OCI-M2 (cell line): ENCODE measurements at regions not wholly inside any gene's neighbourhood (a gene's known extent, or its start where the extent isn't known, plus 50 kb on each side); places are given as distances from the start of the nearest gene placed in this dataset.
"Not testable (repeated sequence)": the region's sequence is repeated elsewhere in the genome, so short reads cannot be mapped to it uniquely, and the experiment has no call there.

Experiments
- DNase-seq: peaks from one replicate; lab custom pipeline; 2025; ENCODE audit not compliant: unreplicated experiment; lab: John Stamatoyannopoulos, UW

DNA sequence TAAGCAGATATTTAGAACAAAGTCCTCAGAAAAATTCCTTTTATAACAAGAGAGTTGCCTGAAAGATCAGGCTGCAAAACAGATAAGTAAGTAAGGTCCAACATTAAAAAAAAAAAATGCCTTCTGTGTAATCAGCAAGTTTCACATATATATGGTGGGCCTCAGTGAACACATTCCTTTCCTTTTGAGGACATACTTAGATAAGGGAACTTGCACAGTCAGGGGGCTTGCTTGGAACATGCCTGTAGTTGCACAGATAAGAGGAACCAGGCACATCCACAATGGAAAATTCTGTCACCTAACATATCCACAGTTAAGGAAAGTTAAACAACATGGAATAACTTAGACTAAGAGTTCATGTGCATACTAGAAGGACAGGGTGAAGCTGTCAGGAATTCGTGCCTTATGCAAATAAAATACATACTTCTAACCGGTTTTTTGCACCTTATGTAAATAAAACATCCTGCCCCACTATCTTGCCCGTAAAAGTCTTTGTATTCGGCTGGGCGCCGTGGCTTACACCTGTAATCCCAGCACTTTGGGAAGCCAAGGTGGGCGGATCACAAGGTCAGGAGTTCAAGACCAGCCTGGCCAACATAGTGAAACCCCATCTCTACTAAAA is 257.3 kb downstream of the ZNF33B start:
- no peak for DNase-seq

DNA sequence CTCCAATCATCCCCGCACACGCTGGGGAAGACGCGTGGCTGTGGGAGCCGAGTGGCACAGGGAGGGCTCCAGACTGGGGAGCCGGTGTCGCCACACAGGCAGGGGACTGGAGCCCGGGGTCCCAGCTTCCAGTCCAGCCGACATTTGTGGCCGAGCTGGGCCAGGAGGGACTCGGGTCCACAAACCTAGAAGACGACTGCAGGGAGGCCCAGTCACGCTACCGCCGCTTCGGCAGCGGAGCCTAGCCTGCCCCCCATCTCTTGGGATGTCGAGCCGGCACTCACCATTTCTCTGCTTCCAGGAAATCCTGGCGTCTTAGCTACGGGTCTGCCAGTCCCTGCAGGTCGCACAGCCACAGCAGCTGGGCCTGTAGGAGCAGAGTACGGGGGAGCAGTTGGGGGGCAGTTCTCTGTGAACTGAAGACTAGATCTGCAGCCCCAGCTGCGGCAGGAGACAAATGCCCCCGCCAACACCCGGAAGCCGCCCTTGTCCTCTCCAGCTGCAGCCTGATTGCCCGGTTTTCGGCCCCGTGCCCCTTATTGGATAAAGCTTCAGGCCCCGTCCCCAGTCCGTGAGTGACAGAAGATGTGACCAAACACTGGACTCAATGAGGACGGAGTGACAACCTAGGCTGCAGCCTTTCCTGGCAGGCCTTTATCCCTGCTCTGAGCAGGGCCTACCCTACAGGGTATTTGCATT is 270.7 kb downstream of the ZNF33B start:
- DNase-seq = peak; percentile 85

GRCh38 chr10:42351745-42352144 is 286.6 kb downstream of the ZNF33B start:
- no peak for DNase-seq

DNA sequence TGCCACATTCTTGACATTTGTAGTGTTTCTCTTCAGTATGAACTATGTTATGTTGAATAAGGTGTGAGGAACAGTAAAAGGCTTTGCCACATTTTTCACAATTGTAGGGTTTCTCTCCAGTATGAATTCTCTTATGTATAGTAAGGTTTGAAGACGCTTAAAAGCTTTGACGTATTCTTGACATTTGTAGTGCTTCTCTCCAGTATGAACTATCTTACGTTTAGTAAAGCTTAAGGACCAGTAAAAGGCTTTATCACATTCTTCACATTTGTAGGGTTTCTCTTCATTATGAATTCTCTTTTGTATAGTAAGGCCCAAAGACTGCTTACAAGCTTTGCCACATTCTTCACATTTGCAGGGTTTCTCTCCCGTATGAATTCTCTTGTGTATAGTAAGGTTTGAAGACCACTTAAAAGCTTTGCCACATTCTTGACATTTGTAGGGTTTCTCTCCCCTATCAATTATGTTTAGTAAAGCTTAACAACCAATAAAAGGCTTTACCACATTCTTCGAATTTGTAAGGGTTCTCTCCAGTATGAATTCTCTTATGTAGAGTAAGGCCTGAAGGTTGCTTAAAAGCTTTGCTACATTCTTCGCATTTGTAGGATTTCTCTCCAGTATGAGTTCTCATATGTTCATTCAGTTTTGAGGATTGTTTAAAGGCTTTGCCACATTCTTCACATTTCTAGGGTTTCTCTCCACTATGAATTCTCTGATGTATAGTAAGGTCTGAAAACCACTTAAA is 301.6 kb downstream of the ZNF33B start:
- not testable (repeated sequence) for DNase-seq

DNA sequence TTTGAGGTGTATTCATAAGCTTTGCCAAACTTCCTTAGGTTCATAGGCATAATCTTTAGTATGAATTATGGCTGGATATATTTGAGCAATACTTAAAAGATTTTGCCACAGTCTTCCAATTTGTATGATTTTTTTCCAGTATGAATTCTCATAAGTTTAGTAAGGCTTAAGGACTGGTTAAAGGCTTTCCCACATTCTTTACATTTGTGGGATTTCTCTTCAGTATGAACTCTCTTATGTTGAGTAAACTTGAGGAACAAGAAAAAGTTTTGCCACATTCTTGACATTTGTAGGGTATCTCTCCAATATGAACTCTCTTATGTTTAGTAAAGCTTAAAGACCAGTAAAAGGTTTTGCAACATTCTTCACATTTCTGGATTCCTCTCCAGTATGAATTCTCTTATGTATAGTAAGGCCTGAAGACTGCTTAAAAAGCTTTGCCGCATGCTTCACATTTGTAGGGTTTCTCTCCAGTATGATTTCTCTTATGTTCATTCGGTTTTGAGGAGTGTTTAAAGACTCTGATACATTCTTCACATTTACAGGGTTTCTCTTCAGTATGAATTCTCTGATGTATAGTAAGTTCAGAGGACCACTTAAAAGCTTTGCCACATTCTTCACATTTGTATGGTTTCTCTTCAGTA is 302.6 kb downstream of the ZNF33B start:
- DNase-seq = not testable (repeated sequence)

DNA sequence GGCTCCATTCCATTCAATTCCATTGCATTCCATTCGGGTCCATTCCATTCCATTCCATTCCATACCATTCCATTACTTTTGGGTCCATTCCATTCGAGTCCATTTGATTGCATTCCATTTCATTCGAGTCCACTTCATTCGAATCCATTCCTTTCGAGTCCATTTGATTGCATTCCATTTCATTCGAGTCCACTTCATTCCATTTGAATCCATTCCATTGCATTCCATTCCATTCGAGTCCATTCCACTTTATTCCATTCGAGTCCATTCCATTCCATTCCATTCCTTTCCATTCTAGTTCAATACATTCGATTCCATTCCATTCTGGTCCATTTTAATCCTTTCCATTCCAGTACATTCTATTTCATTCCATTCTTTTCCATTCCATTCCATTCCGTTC is 334.0 kb downstream of the ZNF33B start:
- DNase-seq = no peak

DNA sequence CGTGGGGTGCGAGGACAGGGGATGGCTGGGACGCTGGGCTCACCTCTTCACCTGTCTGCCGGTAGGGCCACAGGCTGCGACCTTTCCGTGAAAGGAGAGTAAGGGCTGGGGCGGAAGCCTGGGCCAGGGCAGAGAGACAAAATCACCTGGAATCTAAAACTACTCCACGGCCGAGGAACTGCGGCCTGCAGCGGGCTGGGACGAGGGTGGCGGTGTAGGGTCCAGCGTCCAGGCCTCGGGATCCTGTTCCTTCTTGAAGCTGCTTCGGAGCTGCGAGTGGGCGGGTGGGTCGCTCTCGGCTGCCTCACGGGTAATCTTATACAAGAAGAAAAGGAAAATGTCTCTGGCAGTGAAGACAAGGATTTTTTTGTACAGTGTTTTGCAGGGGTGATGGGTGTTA is 356.5 kb downstream of the ZNF33B start:
- not testable (repeated sequence) for DNase-seq

GRCh38 chr10:42269788-42270187 is 368.6 kb downstream of the ZNF33B start:
- DNase-seq = not testable (repeated sequence)

DNA sequence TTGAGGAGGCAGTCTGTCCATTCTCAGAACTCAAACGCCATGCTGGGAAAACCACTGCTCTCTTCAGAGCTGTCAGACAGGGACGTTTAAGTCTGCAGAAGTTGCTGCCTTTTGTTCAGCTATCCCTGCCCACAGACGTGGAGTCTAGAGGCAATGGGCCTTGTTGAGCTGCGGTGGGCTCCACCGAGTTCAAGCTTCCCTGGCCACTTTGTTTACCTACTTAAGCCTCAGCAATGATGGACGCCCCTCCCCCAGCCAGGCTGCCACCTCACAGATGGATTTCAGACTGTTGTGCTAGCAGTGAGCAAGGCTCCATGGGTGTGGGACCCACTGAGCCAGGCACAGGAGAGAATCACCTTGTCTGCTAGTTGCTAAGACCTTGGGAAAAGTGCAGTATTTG is 375.1 kb downstream of the ZNF33B start:
- not testable (repeated sequence) for DNase-seq

- DNase-seq = not testable (repeated sequence)
Observed at GRCh38 chr10:42243002-42243401, 395.4 kb downstream of the ZNF33B start.

DNA sequence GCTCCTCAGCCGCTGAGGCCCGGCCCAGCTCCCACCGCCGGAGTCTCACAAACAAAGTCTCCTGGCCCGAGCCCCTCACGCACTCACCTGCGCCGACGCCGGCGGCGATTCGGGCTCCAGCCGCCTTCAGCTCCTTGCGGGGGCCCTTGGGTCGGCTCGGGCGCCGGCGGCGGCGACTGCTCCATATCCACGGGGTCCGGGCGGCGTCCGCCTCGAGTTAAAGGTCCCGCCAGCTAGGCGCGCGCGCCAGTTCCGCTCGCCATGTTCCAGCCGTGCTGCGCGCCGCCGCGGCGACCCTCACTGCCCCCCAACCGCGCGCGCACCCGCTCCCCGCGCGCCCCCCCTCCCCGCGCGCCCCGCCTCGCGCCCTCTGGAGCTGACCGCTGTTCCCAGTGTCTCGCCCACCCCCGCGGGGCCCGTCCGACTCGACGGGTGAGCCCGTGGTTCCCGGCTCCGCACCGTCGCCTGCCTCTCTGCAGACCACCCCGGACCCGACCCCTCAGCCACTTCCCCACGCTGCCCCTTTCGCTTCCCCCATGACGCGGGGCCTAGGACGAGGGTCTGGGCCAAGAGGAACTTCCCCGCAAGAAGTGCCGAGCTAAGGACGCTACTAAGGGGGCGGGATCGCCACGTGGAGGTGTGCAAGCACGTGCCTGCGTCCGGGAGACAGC is 396.1 kb downstream of the ZNF33B start:
- DNase-seq = no peak

DNA sequence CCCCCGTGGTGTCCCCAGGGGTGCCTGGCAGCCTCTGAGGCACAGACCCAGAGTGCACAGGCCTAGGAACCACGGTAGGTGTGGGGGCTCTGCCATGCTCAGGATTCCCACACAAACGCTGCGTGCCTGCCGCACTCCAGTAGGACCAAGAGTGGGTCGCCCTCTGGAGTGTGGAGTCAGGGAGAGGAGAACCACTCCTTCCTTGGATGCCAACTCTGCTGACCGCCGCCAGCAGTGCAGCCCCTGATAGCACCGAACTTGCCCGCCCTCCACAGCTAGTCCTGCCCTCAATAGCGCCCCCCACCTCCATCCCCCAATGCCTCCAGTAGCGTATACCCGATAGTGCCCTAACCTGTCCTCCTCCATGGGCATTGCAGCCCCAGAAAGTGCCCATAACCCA is 402.0 kb downstream of the ZNF33B start:
- not testable (repeated sequence) for DNase-seq

DNA sequence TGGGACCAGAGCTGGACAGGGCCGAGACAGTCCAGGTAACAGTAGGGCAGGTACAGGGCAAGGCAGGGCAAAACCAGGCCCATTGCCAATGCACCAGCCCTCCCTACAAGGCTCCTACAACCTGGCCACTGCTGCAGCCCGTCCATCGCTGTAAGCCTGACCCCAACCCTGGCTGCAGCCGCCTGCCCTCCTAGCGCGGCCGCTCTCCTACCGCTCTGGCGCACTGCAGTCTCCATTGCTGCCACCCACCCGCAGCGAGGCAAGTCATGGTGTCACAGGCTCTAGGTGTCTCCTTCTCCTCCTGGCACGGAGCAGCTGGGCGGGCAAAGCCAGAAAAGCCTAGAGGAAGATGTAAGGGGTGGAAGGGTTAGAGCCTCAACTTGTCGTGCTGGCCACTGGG is 402.6 kb downstream of the ZNF33B start:
- DNase-seq = not testable (repeated sequence)

- not testable (repeated sequence) for DNase-seq
Observed at GRCh38 chr10:42235241-42235640, 403.1 kb downstream of the ZNF33B start.

GRCh38 chr10:42234506-42234905 is 403.9 kb downstream of the ZNF33B start:
- DNase-seq = not testable (repeated sequence)

DNA sequence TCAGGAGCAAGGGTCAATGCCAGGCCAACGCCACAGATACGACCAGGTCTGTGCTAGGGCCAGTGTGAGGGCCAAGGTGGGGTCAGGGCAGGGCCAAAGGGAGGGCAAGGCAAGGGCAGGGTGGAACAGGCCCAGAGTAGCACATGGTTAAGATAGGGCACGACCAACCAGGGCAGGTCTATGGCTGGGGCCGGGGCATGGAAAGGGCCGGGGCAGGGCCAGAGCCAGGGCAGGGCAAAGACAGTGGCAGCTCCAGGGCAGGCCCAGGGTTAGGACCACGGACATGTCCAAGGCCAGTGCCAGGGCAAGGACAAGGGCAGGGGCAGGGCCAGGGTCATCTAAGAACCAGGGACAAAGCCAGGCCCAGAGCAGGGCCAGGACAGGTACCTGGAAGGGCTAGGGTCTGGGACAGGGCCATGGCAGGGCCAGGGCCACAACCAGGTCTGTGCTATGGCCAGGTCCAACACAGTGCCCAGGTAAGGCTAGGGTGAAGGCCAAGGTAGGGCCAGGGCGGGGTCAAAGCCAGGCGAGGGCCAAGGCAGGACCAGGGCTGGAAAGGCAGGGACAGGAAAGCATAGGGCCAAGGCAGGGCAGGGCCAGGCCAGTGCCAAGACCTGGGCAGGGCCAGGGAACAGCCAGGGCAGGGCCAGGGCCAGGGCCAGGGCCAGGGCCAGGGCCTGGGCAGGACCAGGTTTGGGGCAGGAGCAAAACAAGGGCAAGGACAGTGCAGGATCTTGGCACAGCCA is 404.7 kb downstream of the ZNF33B start:
- not testable (repeated sequence) for DNase-seq

- not testable (repeated sequence) for DNase-seq
Observed at GRCh38 chr10:42232955-42233354, 405.4 kb downstream of the ZNF33B start.

DNA sequence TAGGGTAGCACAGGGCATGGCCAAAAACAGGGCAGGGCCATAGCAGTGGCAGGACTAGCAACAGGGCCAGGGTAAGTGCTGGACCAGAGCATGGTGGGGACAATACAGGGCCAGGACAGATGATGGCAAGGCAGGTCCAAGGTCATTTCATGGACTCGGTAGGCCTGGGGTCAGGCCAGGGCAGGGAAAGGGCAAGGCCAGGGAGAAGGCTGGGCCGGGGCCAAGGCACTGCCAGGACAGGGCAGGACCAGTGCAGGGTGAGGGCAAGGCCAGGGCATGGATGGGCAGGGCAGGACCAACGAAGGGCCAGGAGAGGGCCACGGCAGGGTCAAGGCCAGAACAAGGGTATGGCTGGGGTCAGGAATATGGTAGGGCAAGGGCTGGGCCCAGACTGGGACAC is 407.6 kb downstream of the ZNF33B start:
- not testable (repeated sequence) for DNase-seq

DNA sequence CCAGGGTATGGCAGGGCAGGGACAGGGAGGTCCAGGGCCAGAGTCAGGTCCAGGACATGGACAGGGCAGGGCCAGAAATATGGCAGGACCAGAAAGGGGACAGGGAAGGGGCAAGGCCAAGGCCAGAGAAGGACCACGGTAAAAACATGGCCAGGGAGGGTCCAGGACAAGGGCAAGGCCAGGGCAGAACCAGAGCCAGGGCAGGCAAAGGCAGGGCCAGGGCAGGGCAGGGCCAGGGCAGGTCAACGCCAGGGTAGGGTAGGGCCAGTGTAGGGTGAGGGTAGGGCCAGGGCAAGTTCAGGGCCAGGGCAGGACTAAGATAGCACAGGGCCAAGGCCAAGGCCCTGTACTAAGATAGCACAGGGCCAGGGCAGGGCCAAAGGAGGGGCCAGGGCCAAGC is 408.3 kb downstream of the ZNF33B start:
- DNase-seq = not testable (repeated sequence)

GRCh38 chr10:42227859-42228258 is 410.5 kb downstream of the ZNF33B start:
- not testable (repeated sequence) for DNase-seq
